Ovary (tissue), 3 donors: ENCODE measurements at regions not wholly inside any gene's neighbourhood (a gene's known extent, or its start where the extent isn't known, plus 50 kb on each side); places are given as distances from the start of the nearest gene placed in this dataset.

Experiments
- EP300 ChIP-seq: sonication (generic); formaldehyde crosslinking; IDR thresholded peaks from one replicate; pipeline ENCODE4 v1.6.1; 2017; ENCODE audit warnings: antibody characterized with exemption
- POLR2A ChIP-seq: fragments of 450-650 bp; IDR thresholded peaks from one replicate; pipeline ENCODE4 v1.6.1; 2017; ENCODE audit warnings: antibody characterized with exemption, mild to moderate bottlenecking, moderate library complexity
- TF ChIP-seq, protein P1 (sequence below), 3 donors: fragments of 450-650 bp in 2 of 3; fragments of 200-600 bp in 1 of 3; IDR thresholded peaks; one replicate each; pipeline versions ENCODE4 v1.5.1 to v1.8.0; 2016 to 2022; ENCODE audit warnings: antibody characterized with exemption in 3 of 3, mild to moderate bottlenecking in 1 of 3
- donor health status: DM: no; HTN: no; CAD: no.

DNA sequence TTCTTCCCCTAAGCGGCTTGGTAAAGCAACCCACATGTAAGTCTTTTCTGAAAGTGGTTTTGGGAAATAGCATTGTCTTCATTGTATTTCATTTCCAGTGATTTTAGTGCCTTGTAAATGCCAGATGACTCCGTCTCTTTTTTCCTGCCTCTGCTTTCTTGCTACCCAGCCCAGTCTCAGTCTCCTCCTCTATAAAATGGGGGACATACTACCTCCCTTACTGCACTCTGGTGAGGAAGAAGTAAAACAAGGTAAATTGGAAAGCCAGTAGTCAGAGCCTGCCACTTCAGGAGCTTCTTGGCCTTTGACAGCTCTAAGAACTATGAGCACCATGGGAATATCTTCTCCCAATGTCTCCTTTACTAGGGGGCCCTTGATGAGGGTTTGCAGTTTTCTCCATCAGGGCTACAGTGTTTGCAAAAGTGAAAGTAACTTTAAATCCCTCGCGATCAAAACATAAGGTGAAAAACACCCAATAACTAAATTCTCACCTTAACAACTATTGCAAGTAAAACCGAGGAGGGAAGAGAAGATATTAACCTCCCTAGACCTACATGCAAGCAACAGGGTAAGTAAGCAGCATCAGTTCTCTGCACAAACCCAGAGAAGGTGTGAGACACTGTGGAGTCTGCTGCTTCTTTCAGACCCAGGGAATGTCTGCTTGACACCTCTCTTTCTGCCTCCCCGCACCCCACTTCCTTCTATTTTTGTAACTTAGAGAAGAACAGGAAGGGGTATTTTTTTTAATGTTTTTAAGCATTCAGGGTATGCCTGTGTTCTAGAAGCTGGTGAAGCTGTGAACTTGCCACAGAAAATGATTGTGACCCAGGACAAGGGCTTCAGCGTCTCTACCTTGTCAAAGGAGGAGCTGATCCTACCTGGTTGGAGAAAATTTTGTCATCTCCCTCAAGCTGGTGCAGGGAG, 159.1 kb upstream of the EOMES start:
- TF ChIP-seq, protein P1, sequence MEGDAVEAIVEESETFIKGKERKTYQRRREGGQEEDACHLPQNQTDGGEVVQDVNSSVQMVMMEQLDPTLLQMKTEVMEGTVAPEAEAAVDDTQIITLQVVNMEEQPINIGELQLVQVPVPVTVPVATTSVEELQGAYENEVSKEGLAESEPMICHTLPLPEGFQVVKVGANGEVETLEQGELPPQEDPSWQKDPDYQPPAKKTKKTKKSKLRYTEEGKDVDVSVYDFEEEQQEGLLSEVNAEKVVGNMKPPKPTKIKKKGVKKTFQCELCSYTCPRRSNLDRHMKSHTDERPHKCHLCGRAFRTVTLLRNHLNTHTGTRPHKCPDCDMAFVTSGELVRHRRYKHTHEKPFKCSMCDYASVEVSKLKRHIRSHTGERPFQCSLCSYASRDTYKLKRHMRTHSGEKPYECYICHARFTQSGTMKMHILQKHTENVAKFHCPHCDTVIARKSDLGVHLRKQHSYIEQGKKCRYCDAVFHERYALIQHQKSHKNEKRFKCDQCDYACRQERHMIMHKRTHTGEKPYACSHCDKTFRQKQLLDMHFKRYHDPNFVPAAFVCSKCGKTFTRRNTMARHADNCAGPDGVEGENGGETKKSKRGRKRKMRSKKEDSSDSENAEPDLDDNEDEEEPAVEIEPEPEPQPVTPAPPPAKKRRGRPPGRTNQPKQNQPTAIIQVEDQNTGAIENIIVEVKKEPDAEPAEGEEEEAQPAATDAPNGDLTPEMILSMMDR (IDR thresholded peaks at IDR 0.05): no peak
- TF ChIP-seq EP300 (no peak), POLR2A (no peak)
